Activated B cell treated with CpG ODN at 0.5 μM for 24 hours (primary cell): ENCODE measurements at regions not wholly inside any gene's neighbourhood (a gene's known extent, or its start where the extent isn't known, plus 50 kb on each side); places are given as distances from the start of the nearest gene placed in this dataset.

ENCODE experiments used
- ATAC-seq: fragments of 200-7000 bp; cut with Tn5 transposase; one replicate; pipeline ENCODE4 v1.10.0; 2021; ENCODE audit warnings: low read depth, mild to moderate bottlenecking, moderate library complexity
- CTCF ChIA-PET: fragments of 350-600 bp; sonication (Branson Sonifier 250); formaldehyde crosslinking; loops from one replicate; lab custom pipeline; 2021; ENCODE audit warnings: antibody characterized with exemption; lab: Charles Lee
- POLR2A ChIA-PET: fragments of 350-600 bp; sonication (Branson Sonifier 250); formaldehyde crosslinking; loops from one replicate; lab custom pipeline; 2021; ENCODE audit warnings: antibody characterized with exemption; lab: Charles Lee
- DNase-seq: peaks from one replicate; pipeline ENCODE4 v3.0.0; 2022
- H3K27ac Mint-ChIP-seq: one replicate; pipeline ENCODE4 v1.8.0; 2020; ENCODE audit warnings: mixed read lengths
- H3K27me3 Mint-ChIP-seq: one replicate; pipeline ENCODE4 v1.8.0; 2021; ENCODE audit warnings: mixed read lengths
- H3K36me3 Mint-ChIP-seq: one replicate; pipeline ENCODE4 v1.8.0; 2021; ENCODE audit warnings: low read depth, mixed read lengths
- H3K4me1 Mint-ChIP-seq: one replicate; pipeline ENCODE4 v1.8.0; 2021; ENCODE audit warnings: mixed read lengths
- H3K4me3 Mint-ChIP-seq: one replicate; pipeline ENCODE4 v1.8.0; 2020; ENCODE audit warnings: mild to moderate bottlenecking, mixed read lengths
- H3K9me3 Mint-ChIP-seq: one replicate; pipeline ENCODE4 v1.8.0; 2020; ENCODE audit warnings: mixed read lengths
- intact Hi-C: fragments of 100-400 bp; cut with micrococcal nuclease; formaldehyde crosslinking; loops from one replicate; pipeline ENCODE4 v1.15.1; 2024
- TF ChIP-seq, protein P1 (sequence below): fragments of 200-600 bp; IDR thresholded peaks from one replicate; pipeline ENCODE4 v1.8.0; 2022; ENCODE audit warnings: antibody characterized with exemption, mild to moderate bottlenecking

DNA sequence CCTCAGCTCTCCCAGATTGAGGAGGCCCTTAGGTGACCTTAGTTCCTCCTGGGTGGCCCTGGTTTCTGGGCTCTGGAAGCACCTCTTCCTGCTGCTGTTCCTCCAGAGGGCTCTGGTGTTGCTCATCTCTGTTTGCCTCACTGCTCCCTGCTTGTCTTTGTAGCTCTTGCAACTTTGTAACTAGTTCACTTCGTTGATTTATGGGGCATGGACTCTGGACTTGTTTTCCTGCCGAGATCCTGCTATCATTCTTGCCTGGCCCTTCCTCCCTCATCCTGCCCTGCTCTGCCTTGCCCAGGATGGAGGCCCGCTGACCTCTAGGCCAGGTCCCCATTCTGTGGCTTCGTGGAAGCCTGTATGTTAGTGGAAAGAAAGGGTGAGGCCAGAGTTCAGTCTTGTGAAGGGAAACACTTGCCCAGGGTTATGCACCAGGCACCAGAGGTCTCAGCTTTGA is 169.3 kb downstream of the MACROH2A1 start:
- ATAC-seq (no peak), DNase-seq (no peak)
- Mint-ChIP-seq H3K4me1 (no peaks in the 10 kb centered on the region), H3K4me3 (no peak overlapping the region), H3K27me3 (peaks cover 12% of the 10 kb centered on the region), H3K9me3 (no peaks in the 10 kb centered on the region), H3K27ac (no peak overlapping the region), H3K36me3 (no peaks in the 10 kb centered on the region)
- CTCF ChIA-PET = no interaction called here
- POLR2A ChIA-PET = no interaction called here
- TF ChIP-seq, protein P1, sequence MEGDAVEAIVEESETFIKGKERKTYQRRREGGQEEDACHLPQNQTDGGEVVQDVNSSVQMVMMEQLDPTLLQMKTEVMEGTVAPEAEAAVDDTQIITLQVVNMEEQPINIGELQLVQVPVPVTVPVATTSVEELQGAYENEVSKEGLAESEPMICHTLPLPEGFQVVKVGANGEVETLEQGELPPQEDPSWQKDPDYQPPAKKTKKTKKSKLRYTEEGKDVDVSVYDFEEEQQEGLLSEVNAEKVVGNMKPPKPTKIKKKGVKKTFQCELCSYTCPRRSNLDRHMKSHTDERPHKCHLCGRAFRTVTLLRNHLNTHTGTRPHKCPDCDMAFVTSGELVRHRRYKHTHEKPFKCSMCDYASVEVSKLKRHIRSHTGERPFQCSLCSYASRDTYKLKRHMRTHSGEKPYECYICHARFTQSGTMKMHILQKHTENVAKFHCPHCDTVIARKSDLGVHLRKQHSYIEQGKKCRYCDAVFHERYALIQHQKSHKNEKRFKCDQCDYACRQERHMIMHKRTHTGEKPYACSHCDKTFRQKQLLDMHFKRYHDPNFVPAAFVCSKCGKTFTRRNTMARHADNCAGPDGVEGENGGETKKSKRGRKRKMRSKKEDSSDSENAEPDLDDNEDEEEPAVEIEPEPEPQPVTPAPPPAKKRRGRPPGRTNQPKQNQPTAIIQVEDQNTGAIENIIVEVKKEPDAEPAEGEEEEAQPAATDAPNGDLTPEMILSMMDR = no peak
- intact Hi-C loops = no loop called here

- ATAC-seq = no peak
- ChIA-PET POLR2A (no interaction called here), CTCF (no interaction called here)
- intact Hi-C loops = no loop called here
- TF ChIP-seq, protein P1 = no peak
- no peaks in the 10 kb centered on the region for H3K9me3 Mint-ChIP-seq
- H3K4me1 Mint-ChIP-seq = no peaks in the 10 kb centered on the region
- no peak for DNase-seq
- H3K4me3 Mint-ChIP-seq = no peak overlapping the region
- peaks cover 13% of the 10 kb centered on the region for H3K27me3 Mint-ChIP-seq
- no peaks in the 10 kb centered on the region for H3K36me3 Mint-ChIP-seq
- H3K27ac Mint-ChIP-seq = no peak overlapping the region
Observed at GRCh38 chr5:135229122-135229521, 169.9 kb downstream of the MACROH2A1 start.

- Mint-ChIP-seq H3K27me3 (peaks cover 13% of the 10 kb centered on the region), H3K36me3 (no peaks in the 10 kb centered on the region), H3K4me3 (no peak overlapping the region), H3K4me1 (no peaks in the 10 kb centered on the region), H3K27ac (no peak overlapping the region), H3K9me3 (no peaks in the 10 kb centered on the region)
- DNase-seq = no peak
- ChIA-PET CTCF (no interaction called here), POLR2A (no interaction called here)
- ATAC-seq = no peak
- intact Hi-C loops = no loop called here
- TF ChIP-seq, protein P1 = no peak
Observed at GRCh38 chr5:135228222-135228621, 170.8 kb downstream of the MACROH2A1 start.

GRCh38 chr5:135227064-135228022 is 171.7 kb downstream of the MACROH2A1 start:
- no peak for DNase-seq
- intact Hi-C loops = no loop called here
- peaks cover 15% of the 10 kb centered on the region for H3K27me3 Mint-ChIP-seq
- no peak overlapping the region for H3K27ac Mint-ChIP-seq
- no peaks in the 10 kb centered on the region for H3K36me3 Mint-ChIP-seq
- ATAC-seq = no peak
- no peak overlapping the region for H3K4me3 Mint-ChIP-seq
- no peaks in the 10 kb centered on the region for H3K4me1 Mint-ChIP-seq
- TF ChIP-seq, protein P1 = no peak
- ChIA-PET CTCF (no interaction called here), POLR2A (no interaction called here)
- H3K9me3 Mint-ChIP-seq = no peaks in the 10 kb centered on the region

GRCh38 chr5:135225856-135226560 is 173.0 kb downstream of the MACROH2A1 start:
- H3K9me3 Mint-ChIP-seq = no peaks in the 10 kb centered on the region
- H3K36me3 Mint-ChIP-seq = no peaks in the 10 kb centered on the region
- no peak for DNase-seq
- H3K27me3 Mint-ChIP-seq = peaks cover 16% of the 10 kb centered on the region
- ChIA-PET POLR2A (no interaction called here), CTCF (no interaction called here)
- TF ChIP-seq, protein P1 = no peak
- H3K4me1 Mint-ChIP-seq = no peaks in the 10 kb centered on the region
- H3K4me3 Mint-ChIP-seq = no peak overlapping the region
- no peak for ATAC-seq
- intact Hi-C loops = no loop called here
- no peak overlapping the region for H3K27ac Mint-ChIP-seq
